ENCODE measurements at regions not wholly inside any gene's neighbourhood (a gene's known extent, or its start where the extent isn't known, plus 50 kb on each side); places are given as distances from the start of the nearest gene placed in this dataset.

- Histone ChIP-seq H3K4me1 (no peaks in the 10 kb centered on the region), H3K27ac (no peak overlapping the region), H3K9me3 (no peaks in the 10 kb centered on the region), H3K27me3 (no peaks in the 10 kb centered on the region), H3K36me3 (no peaks in the 10 kb centered on the region), H3K4me3 (no peak overlapping the region)
- WGBS, 4 donors, result 68 to 79% (median 75%) methylated on average over 2 of the region's 2 CpGs
- intact Hi-C loops (cut with DNase I), result no loop called here
- DNase-seq (no peak), ATAC-seq (no peak)
- TF ChIP-seq POLR2A (IDR thresholded peaks at IDR 0.05), result no peak
- no peak for TF ChIP-seq CTCF (IDR thresholded peaks at IDR 0.05)
These were observed 594.5 kb downstream of the OLFM4 start for GRCh38 chr13:53623146-53623545.

- Histone ChIP-seq H3K4me3 (no peak overlapping the region), H3K36me3 (no peaks in the 10 kb centered on the region), H3K27ac (no peak overlapping the region), H3K4me1 (no peaks in the 10 kb centered on the region), H3K9me3 (no peaks in the 10 kb centered on the region), H3K27me3 (no peaks in the 10 kb centered on the region)
- intact Hi-C loops (cut with DNase I), result no loop called here
- no peak for ATAC-seq
- 59 to 68% (median 63%) methylated on average over 2 of the region's 2 CpGs for WGBS, 4 donors
- DNase-seq, result no peak
- TF ChIP-seq CTCF (IDR thresholded peaks at IDR 0.05), result no peak
- no peak for TF ChIP-seq POLR2A (IDR thresholded peaks at IDR 0.05)
These were observed 602.9 kb downstream of the OLFM4 start for GRCh38 chr13:53631511-53631910.

- no peak overlapping the region for H3K4me3 ChIP-seq
- H3K4me1 ChIP-seq, result no peaks in the 10 kb centered on the region
- TF ChIP-seq POLR2A (IDR thresholded peaks at IDR 0.05) (no peak), CTCF (IDR thresholded peaks at IDR 0.05) (no peak)
- ATAC-seq, result no peak
- intact Hi-C loops (cut with DNase I), result no loop called here
- no peak for DNase-seq
- WGBS, 4 donors, result 75 to 86% (median 76%) methylated on average over 2 of the region's 2 CpGs
- no peak overlapping the region for H3K27ac ChIP-seq
- H3K27me3 ChIP-seq, result no peaks in the 10 kb centered on the region
- H3K36me3 ChIP-seq, result no peaks in the 10 kb centered on the region
- H3K9me3 ChIP-seq, result no peaks in the 10 kb centered on the region
These were observed 609.4 kb downstream of the OLFM4 start for GRCh38 chr13:53638040-53638439.

- TF ChIP-seq POLR2A (IDR thresholded peaks at IDR 0.05) (no peak), CTCF (IDR thresholded peaks at IDR 0.05) (no peak)
- H3K4me1 ChIP-seq, result no peaks in the 10 kb centered on the region
- no peak overlapping the region for H3K4me3 ChIP-seq
- no peak overlapping the region for H3K27ac ChIP-seq
- intact Hi-C loops (cut with DNase I), result no loop called here
- DNase-seq (no peak), ATAC-seq (no peak)
- no peaks in the 10 kb centered on the region for H3K27me3 ChIP-seq
- WGBS, 4 donors, result 59 to 83% (median 71%) methylated on average over 3 of the region's 3 CpGs
- no peaks in the 10 kb centered on the region for H3K36me3 ChIP-seq
- H3K9me3 ChIP-seq, result no peaks in the 10 kb centered on the region
These were observed 613.7 kb downstream of the OLFM4 start for GRCh38 chr13:53642306-53642705.
